ENCODE measurements at regions not wholly inside any gene's neighbourhood (a gene's known extent, or its start where the extent isn't known, plus 50 kb on each side); places are given as distances from the start of the nearest gene placed in this dataset.

DNA sequence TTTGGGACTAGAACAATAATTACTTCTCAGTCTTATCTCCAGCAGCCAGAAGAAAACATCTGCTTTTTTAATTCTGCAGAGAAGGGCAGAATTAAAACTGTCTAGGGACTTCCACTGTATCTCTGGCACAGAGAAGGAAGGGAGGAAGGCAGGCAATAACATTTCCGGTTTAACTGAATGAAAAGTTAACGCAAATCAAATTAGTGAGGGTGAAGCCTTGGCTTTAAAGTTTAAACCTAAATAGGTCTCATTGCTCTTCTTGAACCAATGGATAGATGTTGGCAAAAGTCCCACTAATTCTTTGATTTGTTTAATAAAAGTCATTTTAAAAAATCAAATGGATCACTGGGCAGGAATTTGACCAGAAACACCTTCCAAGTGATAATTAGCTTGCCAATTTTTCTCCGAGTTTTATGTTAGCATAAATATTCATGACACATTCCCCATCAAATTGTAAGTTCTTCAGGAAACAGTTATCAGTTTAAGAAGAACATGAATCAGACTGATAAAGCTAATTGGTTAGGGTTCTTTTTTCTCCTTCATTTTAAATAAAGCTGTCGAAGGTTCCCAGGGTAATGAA, 181.9 kb downstream of the SLC15A5 start:
- Histone ChIP-seq H3K18ac (ENCODE audit: low read depth in 1 of 2, low read length in 2 of 2) (no peak overlapping the region), H3K4me1 (ENCODE audit: control insufficient read depth, insufficient read depth, low read depth, low read length) (no peaks in the 10 kb centered on the region), H3K9me3 (ENCODE audit: control insufficient read depth, low read length) (peaks cover 10% of the 10 kb centered on the region), H3K79me1 (replicated peaks; ENCODE audit: low read length, poor library complexity, severe bottlenecking) (no peaks in the 10 kb centered on the region), H3K4me2 (ENCODE audit: low read length, poor library complexity, severe bottlenecking) (no peak overlapping the region), H3K23ac (ENCODE audit: low read length in 2 of 2) (no peak overlapping the region), H2BK5ac (ENCODE audit: low read depth, low read length, poor library complexity, severe bottlenecking) (no peak overlapping the region), H4K8ac (ENCODE audit: low read length) (no peak overlapping the region), H2BK15ac (ENCODE audit: low read depth, poor library complexity, severe bottlenecking) (no peak overlapping the region), H4K91ac (ENCODE audit: low read length) (no peak overlapping the region), H2BK120ac (ENCODE audit: low read depth, low read length) (no peak overlapping the region), H3K27me3 (ENCODE audit: control insufficient read depth in 1 of 2, insufficient read depth in 1 of 2, low read length in 2 of 2) (no peaks in the 10 kb centered on the region), H3K9ac (ENCODE audit: low read length) (no peak overlapping the region), H3K14ac (ENCODE audit: low read length in 2 of 2) (no peak overlapping the region), H2BK12ac (ENCODE audit: low read length in 2 of 2) (no peak overlapping the region), H3K27ac (ENCODE audit: low read length, poor library complexity, severe bottlenecking) (no peak overlapping the region), H3K4me3 (ENCODE audit: insufficient read depth in 1 of 2, low read depth in 1 of 2, low read length in 2 of 2) (no peak overlapping the region), H3K36me3 (ENCODE audit: control insufficient read depth in 1 of 2, insufficient read depth in 2 of 2, low read depth in 1 of 2, low read length in 2 of 2) (no peaks in the 10 kb centered on the region), H3K4ac (ENCODE audit: low read depth in 1 of 2, low read length in 2 of 2) (no peak overlapping the region), H2AK5ac (ENCODE audit: low read length, severe bottlenecking) (no peak overlapping the region), H2AFZ (ENCODE audit: low read depth, low read length) (no peak overlapping the region)
- WGBS = 92% methylated on average over 3 of the region's 4 CpGs
- no peak for DNase-seq

DNA sequence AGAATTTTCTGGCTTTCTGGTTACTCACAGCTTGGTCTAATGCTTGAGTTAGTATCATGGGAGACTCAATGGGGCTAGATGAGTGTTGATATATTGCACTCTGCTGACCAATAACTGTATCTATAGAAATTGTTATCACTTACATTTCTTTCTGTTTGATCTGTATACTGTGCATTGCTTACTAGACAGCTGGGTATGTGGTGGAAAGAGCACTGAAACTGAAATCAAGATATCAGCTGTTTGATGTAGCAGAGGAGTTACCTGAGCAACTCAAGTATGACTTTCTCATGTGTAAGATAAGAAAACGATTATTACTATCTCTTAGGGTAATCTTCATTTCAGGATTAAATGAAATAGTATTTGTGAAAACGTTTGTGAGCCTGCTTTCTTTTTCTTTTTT, 183.0 kb downstream of the SLC15A5 start:
- 59% methylated on average over 1 of the region's 2 CpGs for WGBS
- Histone ChIP-seq H3K27ac (ENCODE audit: low read length, poor library complexity, severe bottlenecking) (no peak overlapping the region), H3K9ac (ENCODE audit: low read length) (no peak overlapping the region), H3K4ac (ENCODE audit: low read depth in 1 of 2, low read length in 2 of 2) (no peak overlapping the region), H4K8ac (ENCODE audit: low read length) (no peak overlapping the region), H2AFZ (ENCODE audit: low read depth, low read length) (no peak overlapping the region), H3K27me3 (ENCODE audit: control insufficient read depth in 1 of 2, insufficient read depth in 1 of 2, low read length in 2 of 2) (no peaks in the 10 kb centered on the region), H3K4me1 (ENCODE audit: control insufficient read depth, insufficient read depth, low read depth, low read length) (no peaks in the 10 kb centered on the region), H3K4me2 (ENCODE audit: low read length, poor library complexity, severe bottlenecking) (no peak overlapping the region), H2BK15ac (ENCODE audit: low read depth, poor library complexity, severe bottlenecking) (no peak overlapping the region), H2AK5ac (ENCODE audit: low read length, severe bottlenecking) (no peak overlapping the region), H4K91ac (ENCODE audit: low read length) (no peak overlapping the region), H3K14ac (ENCODE audit: low read length in 2 of 2) (no peak overlapping the region), H3K23ac (ENCODE audit: low read length in 2 of 2) (no peak overlapping the region), H2BK5ac (ENCODE audit: low read depth, low read length, poor library complexity, severe bottlenecking) (no peak overlapping the region), H3K36me3 (ENCODE audit: control insufficient read depth in 1 of 2, insufficient read depth in 2 of 2, low read depth in 1 of 2, low read length in 2 of 2) (no peaks in the 10 kb centered on the region), H2BK12ac (ENCODE audit: low read length in 2 of 2) (no peak overlapping the region), H3K18ac (ENCODE audit: low read depth in 1 of 2, low read length in 2 of 2) (no peak overlapping the region), H3K9me3 (ENCODE audit: control insufficient read depth, low read length) (peaks cover 3% of the 10 kb centered on the region), H3K4me3 (ENCODE audit: insufficient read depth in 1 of 2, low read depth in 1 of 2, low read length in 2 of 2) (no peak overlapping the region), H2BK120ac (ENCODE audit: low read depth, low read length) (no peak overlapping the region), H3K79me1 (replicated peaks; ENCODE audit: low read length, poor library complexity, severe bottlenecking) (no peaks in the 10 kb centered on the region)
- no peak for DNase-seq

DNA sequence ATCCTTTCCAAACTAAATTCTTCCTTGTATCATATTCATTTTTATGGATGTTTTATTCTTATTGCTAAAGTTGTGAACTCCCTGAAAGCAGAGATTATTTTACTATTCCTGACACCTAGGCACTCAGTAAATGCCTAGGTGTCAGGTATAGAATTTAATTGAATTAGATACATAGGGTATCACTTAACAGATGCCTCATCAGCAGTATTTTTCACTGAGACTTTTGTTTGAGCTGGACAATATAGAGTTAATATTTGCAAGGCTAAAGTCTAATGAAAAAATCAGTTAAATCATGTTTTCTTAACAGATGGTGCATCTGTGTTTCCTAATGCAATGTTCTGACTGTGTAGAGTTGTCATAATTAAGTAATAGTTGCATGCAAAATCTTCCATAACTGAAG, 182.7 kb downstream of the DERA start:
- Histone ChIP-seq H3K9me3 (ENCODE audit: control insufficient read depth, low read length) (peaks cover 3% of the 10 kb centered on the region), H3K4me3 (ENCODE audit: insufficient read depth in 1 of 2, low read depth in 1 of 2, low read length in 2 of 2) (no peak overlapping the region), H3K23ac (ENCODE audit: low read length in 2 of 2) (no peak overlapping the region), H3K9ac (ENCODE audit: low read length) (no peak overlapping the region), H3K27me3 (ENCODE audit: control insufficient read depth in 1 of 2, insufficient read depth in 1 of 2, low read length in 2 of 2) (no peaks in the 10 kb centered on the region), H2BK5ac (ENCODE audit: low read depth, low read length, poor library complexity, severe bottlenecking) (no peak overlapping the region), H2BK120ac (ENCODE audit: low read depth, low read length) (no peak overlapping the region), H2AFZ (ENCODE audit: low read depth, low read length) (no peak overlapping the region), H4K91ac (ENCODE audit: low read length) (no peak overlapping the region), H3K36me3 (ENCODE audit: control insufficient read depth in 1 of 2, insufficient read depth in 2 of 2, low read depth in 1 of 2, low read length in 2 of 2) (no peaks in the 10 kb centered on the region), H3K27ac (ENCODE audit: low read length, poor library complexity, severe bottlenecking) (no peak overlapping the region), H2BK12ac (ENCODE audit: low read length in 2 of 2) (no peak overlapping the region), H2AK5ac (ENCODE audit: low read length, severe bottlenecking) (no peak overlapping the region), H3K14ac (ENCODE audit: low read length in 2 of 2) (no peak overlapping the region), H2BK15ac (ENCODE audit: low read depth, poor library complexity, severe bottlenecking) (no peak overlapping the region), H4K8ac (ENCODE audit: low read length) (no peak overlapping the region), H3K79me1 (replicated peaks; ENCODE audit: low read length, poor library complexity, severe bottlenecking) (no peaks in the 10 kb centered on the region), H3K4me1 (ENCODE audit: control insufficient read depth, insufficient read depth, low read depth, low read length) (no peaks in the 10 kb centered on the region), H3K4me2 (ENCODE audit: low read length, poor library complexity, severe bottlenecking) (no peak overlapping the region), H3K4ac (ENCODE audit: low read depth in 1 of 2, low read length in 2 of 2) (no peak overlapping the region), H3K18ac (ENCODE audit: low read depth in 1 of 2, low read length in 2 of 2) (no peak overlapping the region)
- no peak for DNase-seq

DNA sequence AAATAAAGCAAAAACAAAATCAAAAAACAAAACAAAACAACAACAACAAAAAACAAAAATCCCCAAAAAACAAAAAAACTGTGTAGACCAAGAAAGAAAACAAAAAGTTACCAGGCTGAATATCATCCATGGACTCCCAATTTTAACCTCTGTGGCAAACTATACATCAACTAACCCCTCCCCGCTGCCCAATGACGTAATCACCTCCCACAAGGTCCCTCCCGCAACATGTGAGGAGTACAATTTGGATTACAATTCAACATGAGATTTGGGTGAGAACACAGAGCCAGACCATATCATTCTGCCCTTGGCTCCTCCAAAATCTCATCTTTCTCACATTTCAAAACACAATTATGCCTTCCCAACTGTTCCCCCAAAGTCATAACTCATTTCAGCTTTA, 179.8 kb downstream of the DERA start:
- Histone ChIP-seq H2BK12ac (ENCODE audit: low read length in 2 of 2) (no peak overlapping the region), H3K9me3 (ENCODE audit: control insufficient read depth, low read length) (peaks cover 3% of the 10 kb centered on the region), H3K27ac (ENCODE audit: low read length, poor library complexity, severe bottlenecking) (no peak overlapping the region), H3K18ac (ENCODE audit: low read depth in 1 of 2, low read length in 2 of 2) (no peak overlapping the region), H3K4me1 (ENCODE audit: control insufficient read depth, insufficient read depth, low read depth, low read length) (no peaks in the 10 kb centered on the region), H2AFZ (ENCODE audit: low read depth, low read length) (no peak overlapping the region), H3K4me3 (ENCODE audit: insufficient read depth in 1 of 2, low read depth in 1 of 2, low read length in 2 of 2) (no peak overlapping the region), H3K4ac (ENCODE audit: low read depth in 1 of 2, low read length in 2 of 2) (no peak overlapping the region), H2BK120ac (ENCODE audit: low read depth, low read length) (no peak overlapping the region), H3K36me3 (ENCODE audit: control insufficient read depth in 1 of 2, insufficient read depth in 2 of 2, low read depth in 1 of 2, low read length in 2 of 2) (no peaks in the 10 kb centered on the region), H3K14ac (ENCODE audit: low read length in 2 of 2) (no peak overlapping the region), H3K27me3 (ENCODE audit: control insufficient read depth in 1 of 2, insufficient read depth in 1 of 2, low read length in 2 of 2) (no peaks in the 10 kb centered on the region), H3K9ac (ENCODE audit: low read length) (no peak overlapping the region), H2BK15ac (ENCODE audit: low read depth, poor library complexity, severe bottlenecking) (no peak overlapping the region), H4K8ac (ENCODE audit: low read length) (no peak overlapping the region), H3K23ac (ENCODE audit: low read length in 2 of 2) (no peak overlapping the region), H2BK5ac (ENCODE audit: low read depth, low read length, poor library complexity, severe bottlenecking) (no peak overlapping the region), H3K79me1 (replicated peaks; ENCODE audit: low read length, poor library complexity, severe bottlenecking) (no peaks in the 10 kb centered on the region), H3K4me2 (ENCODE audit: low read length, poor library complexity, severe bottlenecking) (no peak overlapping the region), H4K91ac (ENCODE audit: low read length) (no peak overlapping the region), H2AK5ac (ENCODE audit: low read length, severe bottlenecking) (no peak overlapping the region)
- no peak for DNase-seq
- WGBS = 83% methylated on average over 3 of the region's 3 CpGs
